OCI-LY3 (cell line): ENCODE measurements at regions not wholly inside any gene's neighbourhood (a gene's known extent, or its start where the extent isn't known, plus 50 kb on each side); places are given as distances from the start of the nearest gene placed in this dataset.

Experiments
- H2AFZ ChIP-seq: fragments of 200-600, 300-600 bp; shearing (Covaris generic); 2 replicates; pipeline ENCODE4 v1.6.0; 2014; ENCODE audit warnings: antibody characterized with exemption, low read depth, low read length
- H3K27ac ChIP-seq: fragments of 200-600, 300-600 bp; sonication (generic); 2 replicates; pipeline ENCODE4 v1.5.1; 2014; ENCODE audit warnings: mild to moderate bottlenecking, low read length, moderate library complexity, mixed read lengths
- H3K27me3 ChIP-seq: fragments of 200-600, 300-600 bp; sonication (generic); 2 replicates; pipeline ENCODE4 v1.6.1; 2014; ENCODE audit warnings: low read depth, low read length, mixed read lengths
- H3K36me3 ChIP-seq: fragments of 200-600, 300-600 bp; sonication (generic); replicated peaks from 2 replicates; pipeline ENCODE3; 2014; ENCODE audit warnings: low read depth, low read length, mixed read lengths
- H3K4me1 ChIP-seq: fragments of 300-600, 200-600 bp; sonication (generic); 2 replicates; pipeline ENCODE4 v1.6.1; 2014; ENCODE audit warnings: low read length, mixed read lengths
- H3K4me2 ChIP-seq: fragments of 200-600, 300-600 bp; sonication (generic); 2 replicates; pipeline ENCODE4 v1.6.1; 2014; ENCODE audit warnings: low read length, mixed read lengths
- H3K4me3 ChIP-seq: fragments of 300-600, 200-600 bp; sonication (generic); 2 replicates; pipeline ENCODE4 v1.5.1; 2014; ENCODE audit warnings: antibody characterized with exemption, mild to moderate bottlenecking, low read length, moderate library complexity
- H3K79me2 ChIP-seq: fragments of 300-600, 200-600 bp; shearing (Covaris generic); 2 replicates; pipeline ENCODE4 v1.6.1; 2014; ENCODE audit warnings: mild to moderate bottlenecking, low read length, mixed read lengths
- H3K9ac ChIP-seq: fragments of 300-600, 200-600 bp; shearing (Covaris generic); 2 replicates; pipeline ENCODE4 v1.6.0; 2014; ENCODE audit warnings: mild to moderate bottlenecking, low read length, moderate library complexity
- H3K9me3 ChIP-seq: fragments of 200-600, 300-600 bp; shearing (Covaris generic); 2 replicates; pipeline ENCODE4 v1.6.1; 2014; ENCODE audit warnings: low read length, mixed read lengths; ENCODE audit not compliant: insufficient read depth
- H4K20me1 ChIP-seq: fragments of 200-600, 300-600 bp; sonication (generic); 2 replicates; pipeline ENCODE4 v1.6.1; 2016; ENCODE audit warnings: low read length, mixed read lengths; ENCODE audit not compliant: insufficient read depth
- EZH2phosphoT487 ChIP-seq: fragments of 200-600 bp; shearing (Covaris generic); IDR thresholded peaks from 2 replicates; pipeline ENCODE4 v1.6.1; 2018; ENCODE audit warnings: antibody characterized with exemption, mixed run types, low read depth
- TF ChIP-seq, protein P1 (sequence below): fragments of 200-600, 300-600 bp; sonication (generic); IDR thresholded peaks from 2 replicates; pipeline ENCODE4 v1.5.1; 2014; ENCODE audit warnings: antibody characterized with exemption, low read length, low read depth

DNA sequence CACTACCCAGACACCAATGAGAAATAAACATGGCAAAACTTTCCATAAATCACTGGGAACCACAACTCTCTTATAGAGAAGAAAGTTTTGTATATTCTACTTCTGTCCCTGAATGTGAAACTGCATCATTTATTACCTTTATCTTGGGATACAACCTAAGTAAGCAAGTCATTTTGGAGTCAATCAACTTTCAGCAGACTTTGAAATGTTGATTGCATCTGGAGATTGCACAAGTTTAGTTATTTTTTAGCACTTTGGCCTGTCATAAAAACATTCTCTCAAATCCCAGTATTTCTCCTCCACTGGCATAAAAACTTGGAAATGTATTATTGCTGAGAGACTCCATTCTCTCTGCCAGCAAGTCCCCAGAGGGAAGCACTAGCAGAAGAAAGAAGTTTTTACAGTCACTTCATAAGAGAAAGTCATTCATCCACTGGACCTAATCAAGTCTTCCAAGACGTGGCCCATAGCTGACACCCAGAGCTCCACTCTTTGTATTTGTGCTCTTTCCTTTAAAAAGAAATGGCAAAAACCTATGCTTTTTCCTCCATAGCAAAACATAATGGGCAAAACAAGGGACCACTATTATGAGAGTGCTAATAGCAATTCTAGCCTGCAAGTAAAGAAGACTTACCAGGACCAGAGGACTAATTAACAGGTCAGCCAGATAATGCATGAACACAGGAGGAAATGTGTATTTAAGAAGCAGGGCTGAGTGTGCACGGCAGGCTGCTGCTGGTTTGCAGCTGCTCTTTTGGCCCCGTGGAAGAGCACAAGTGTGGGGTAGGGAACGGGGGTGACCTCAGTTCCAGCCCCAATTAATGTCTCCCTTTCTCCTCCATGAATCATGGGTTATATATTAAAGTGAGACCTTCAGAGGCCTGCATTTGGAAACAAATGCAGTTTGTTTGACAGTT is 171.5 kb downstream of the INO80D start:
- no peak overlapping the region for H3K9ac ChIP-seq
- no peaks in the 10 kb centered on the region for H3K9me3 ChIP-seq
- peaks cover 22% of the 10 kb centered on the region for H3K27me3 ChIP-seq
- H2AFZ ChIP-seq = no peak overlapping the region
- H3K4me1 ChIP-seq = no peaks in the 10 kb centered on the region
- H4K20me1 ChIP-seq = no peaks in the 10 kb centered on the region
- H3K27ac ChIP-seq = no peak overlapping the region
- H3K79me2 ChIP-seq = no peaks in the 10 kb centered on the region
- TF ChIP-seq EZH2phosphoT487 = no peak
- TF ChIP-seq, protein P1, sequence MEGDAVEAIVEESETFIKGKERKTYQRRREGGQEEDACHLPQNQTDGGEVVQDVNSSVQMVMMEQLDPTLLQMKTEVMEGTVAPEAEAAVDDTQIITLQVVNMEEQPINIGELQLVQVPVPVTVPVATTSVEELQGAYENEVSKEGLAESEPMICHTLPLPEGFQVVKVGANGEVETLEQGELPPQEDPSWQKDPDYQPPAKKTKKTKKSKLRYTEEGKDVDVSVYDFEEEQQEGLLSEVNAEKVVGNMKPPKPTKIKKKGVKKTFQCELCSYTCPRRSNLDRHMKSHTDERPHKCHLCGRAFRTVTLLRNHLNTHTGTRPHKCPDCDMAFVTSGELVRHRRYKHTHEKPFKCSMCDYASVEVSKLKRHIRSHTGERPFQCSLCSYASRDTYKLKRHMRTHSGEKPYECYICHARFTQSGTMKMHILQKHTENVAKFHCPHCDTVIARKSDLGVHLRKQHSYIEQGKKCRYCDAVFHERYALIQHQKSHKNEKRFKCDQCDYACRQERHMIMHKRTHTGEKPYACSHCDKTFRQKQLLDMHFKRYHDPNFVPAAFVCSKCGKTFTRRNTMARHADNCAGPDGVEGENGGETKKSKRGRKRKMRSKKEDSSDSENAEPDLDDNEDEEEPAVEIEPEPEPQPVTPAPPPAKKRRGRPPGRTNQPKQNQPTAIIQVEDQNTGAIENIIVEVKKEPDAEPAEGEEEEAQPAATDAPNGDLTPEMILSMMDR = no peak
- no peaks in the 10 kb centered on the region for H3K36me3 ChIP-seq
- no peak overlapping the region for H3K4me2 ChIP-seq
- no peak overlapping the region for H3K4me3 ChIP-seq

DNA sequence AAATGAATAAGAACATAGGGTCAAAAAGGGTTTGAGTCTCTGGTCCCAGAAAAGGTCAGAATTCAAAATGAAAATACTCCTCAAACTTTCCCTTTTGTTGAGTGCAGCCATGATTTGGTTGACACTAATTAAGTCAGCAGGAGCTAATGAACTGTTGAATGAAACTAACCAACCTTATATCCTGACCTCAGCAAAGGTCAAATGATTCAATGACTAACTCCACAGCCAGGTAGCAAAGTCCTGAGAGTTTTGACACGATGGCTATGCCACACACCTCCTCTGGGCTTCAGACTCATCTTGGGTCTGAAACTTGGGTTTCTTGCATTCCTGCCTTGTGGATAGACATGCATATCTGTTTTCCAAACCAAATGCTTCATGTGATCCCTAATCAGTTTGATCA is 172.3 kb downstream of the INO80D start:
- TF ChIP-seq, protein P1 = no peak
- TF ChIP-seq EZH2phosphoT487 = no peak
- no peaks in the 10 kb centered on the region for H4K20me1 ChIP-seq
- H3K4me1 ChIP-seq = no peaks in the 10 kb centered on the region
- H3K27ac ChIP-seq = no peak overlapping the region
- H3K79me2 ChIP-seq = no peaks in the 10 kb centered on the region
- H3K4me3 ChIP-seq = no peak overlapping the region
- no peaks in the 10 kb centered on the region for H3K36me3 ChIP-seq
- H3K27me3 ChIP-seq = peaks cover 28% of the 10 kb centered on the region
- H3K4me2 ChIP-seq = no peak overlapping the region
- H2AFZ ChIP-seq = no peak overlapping the region
- no peak overlapping the region for H3K9ac ChIP-seq
- no peaks in the 10 kb centered on the region for H3K9me3 ChIP-seq

DNA sequence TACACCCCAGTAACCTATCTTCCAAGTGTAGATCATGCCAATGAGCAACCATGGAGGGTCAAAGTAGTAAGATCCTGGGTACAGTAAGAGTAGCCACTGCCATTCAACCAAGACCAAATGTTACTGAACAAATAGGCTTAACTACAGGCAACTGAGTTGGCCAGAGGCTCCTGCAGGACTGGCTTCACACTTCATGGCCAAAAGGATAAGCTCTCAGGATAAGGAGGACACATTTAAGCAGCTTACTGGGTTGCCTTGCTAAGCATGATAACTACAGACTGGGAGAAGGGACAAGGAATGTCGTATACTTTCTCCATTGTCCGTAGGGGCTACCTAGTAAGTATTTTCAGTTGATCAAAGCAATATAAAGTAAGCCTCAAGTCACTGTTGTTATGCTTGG is 174.7 kb downstream of the INO80D start:
- no peaks in the 10 kb centered on the region for H4K20me1 ChIP-seq
- no peak overlapping the region for H3K4me3 ChIP-seq
- no peaks in the 10 kb centered on the region for H3K4me1 ChIP-seq
- no peak overlapping the region for H3K9ac ChIP-seq
- H3K9me3 ChIP-seq = no peaks in the 10 kb centered on the region
- H3K27me3 ChIP-seq = peaks cover 34% of the 10 kb centered on the region
- no peak overlapping the region for H2AFZ ChIP-seq
- no peaks in the 10 kb centered on the region for H3K79me2 ChIP-seq
- no peaks in the 10 kb centered on the region for H3K36me3 ChIP-seq
- no peak overlapping the region for H3K27ac ChIP-seq
- H3K4me2 ChIP-seq = no peak overlapping the region
- TF ChIP-seq, protein P1 = no peak
- TF ChIP-seq EZH2phosphoT487 = no peak

- Histone ChIP-seq H3K9ac (no peak overlapping the region), H3K4me1 (no peaks in the 10 kb centered on the region), H3K27ac (no peak overlapping the region), H3K79me2 (no peaks in the 10 kb centered on the region), H3K27me3 (peaks cover 34% of the 10 kb centered on the region), H4K20me1 (no peaks in the 10 kb centered on the region), H3K9me3 (no peaks in the 10 kb centered on the region), H2AFZ (no peak overlapping the region), H3K4me3 (no peak overlapping the region), H3K4me2 (no peak overlapping the region), H3K36me3 (no peaks in the 10 kb centered on the region)
- TF ChIP-seq, protein P1 = no peak
- no peak for TF ChIP-seq EZH2phosphoT487
These were observed 176.8 kb downstream of the INO80D start for GRCh38 chr2:205909184-205909572.
